CD4-positive, alpha-beta T cell treated with Interleukin-2 at 100 ng/mL for 4 hours (primary cell): ENCODE measurements at regions not wholly inside any gene's neighbourhood (a gene's known extent, or its start where the extent isn't known, plus 50 kb on each side); places are given as distances from the start of the nearest gene placed in this dataset.

ENCODE experiments used
- DNase-seq: peaks from one replicate; pipeline ENCODE4 v3.0.0-alpha.2; 2020; ENCODE audit warnings: low spot score

DNA sequence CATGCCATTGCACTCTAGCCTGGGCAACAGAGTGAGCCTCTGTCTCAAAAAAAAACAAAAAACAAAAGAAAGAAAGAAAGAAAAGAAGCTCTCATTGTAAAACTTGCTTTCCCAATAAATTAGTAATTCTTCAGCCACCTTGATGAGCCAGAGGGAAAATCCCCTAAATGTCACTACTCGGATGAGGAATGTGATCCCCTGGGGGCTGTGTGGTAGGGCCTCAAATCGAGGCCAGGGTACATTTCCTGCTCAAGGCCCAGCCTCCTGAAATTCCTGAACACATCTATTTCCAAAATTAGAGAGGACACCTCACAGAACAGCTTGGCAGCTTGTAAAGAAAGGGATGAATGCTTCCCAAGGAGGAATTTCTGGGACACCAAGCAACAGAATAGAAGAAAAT lies 147.1 kb upstream of the SESN3 start:
- no peak for DNase-seq

DNA sequence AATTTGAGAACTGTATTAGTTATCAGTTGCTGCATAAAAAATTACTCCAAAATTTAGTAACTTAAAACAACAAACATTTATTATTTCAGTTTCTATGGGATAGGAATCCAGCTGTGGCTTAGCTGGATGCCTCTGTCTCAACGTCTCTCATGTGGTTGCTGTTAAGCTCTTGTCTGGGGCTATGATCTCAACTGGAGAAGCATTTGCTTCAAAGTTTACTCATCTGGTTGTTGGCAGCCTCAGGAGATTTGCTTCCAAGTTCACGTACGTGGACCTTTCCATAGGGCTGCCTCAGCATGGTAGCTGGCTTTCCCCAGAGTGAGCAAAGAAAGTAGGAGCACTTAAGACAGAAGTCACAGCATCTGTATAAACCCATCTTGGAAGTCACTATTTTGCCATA lies 144.9 kb upstream of the SESN3 start:
- DNase-seq, result no peak

DNA sequence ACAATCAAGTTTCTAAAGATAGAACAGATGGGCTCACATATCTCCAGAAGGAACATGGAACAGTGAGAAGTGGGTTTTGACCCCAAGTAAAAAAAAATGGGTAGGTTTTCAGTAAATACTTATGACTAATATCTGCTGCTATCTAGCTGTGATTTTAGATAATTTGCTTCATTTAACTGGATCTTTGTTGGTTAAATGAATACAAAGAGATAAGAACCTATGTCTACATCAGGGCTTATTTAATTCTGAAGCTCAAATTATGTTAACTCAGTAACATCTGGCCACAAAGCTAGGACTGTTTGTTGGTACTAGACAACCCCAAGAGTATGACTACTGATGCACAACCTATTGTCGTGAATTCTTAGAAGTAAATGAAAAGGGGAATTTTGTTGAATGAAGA lies 144.4 kb upstream of the SESN3 start:
- no peak for DNase-seq

GRCh38 chr11:95374105-95374504 lies 143.1 kb upstream of the SESN3 start:
- no peak for DNase-seq

DNA sequence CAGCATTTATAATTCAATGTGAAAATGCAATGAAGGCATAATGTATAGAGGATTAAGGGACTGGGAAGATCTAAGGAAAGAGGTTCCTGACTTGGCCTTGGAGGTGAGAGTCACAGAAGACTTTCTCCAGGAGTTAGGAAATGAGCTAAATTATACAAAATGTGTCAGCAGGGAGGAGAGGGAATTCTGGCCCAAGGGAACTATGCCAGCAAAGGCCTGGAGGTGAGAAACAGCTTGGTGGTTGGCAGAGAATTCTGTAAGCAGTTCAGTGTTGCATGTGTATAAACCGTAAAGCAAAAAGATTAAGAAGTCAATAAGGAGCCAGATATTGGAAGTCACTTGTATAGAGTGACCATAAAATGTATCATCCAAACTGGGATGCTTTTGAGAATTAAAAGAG lies 142.2 kb upstream of the SESN3 start:
- no peak for DNase-seq

GRCh38 chr11:95372097-95372656 lies 141.2 kb upstream of the SESN3 start:
- no peak for DNase-seq

DNA sequence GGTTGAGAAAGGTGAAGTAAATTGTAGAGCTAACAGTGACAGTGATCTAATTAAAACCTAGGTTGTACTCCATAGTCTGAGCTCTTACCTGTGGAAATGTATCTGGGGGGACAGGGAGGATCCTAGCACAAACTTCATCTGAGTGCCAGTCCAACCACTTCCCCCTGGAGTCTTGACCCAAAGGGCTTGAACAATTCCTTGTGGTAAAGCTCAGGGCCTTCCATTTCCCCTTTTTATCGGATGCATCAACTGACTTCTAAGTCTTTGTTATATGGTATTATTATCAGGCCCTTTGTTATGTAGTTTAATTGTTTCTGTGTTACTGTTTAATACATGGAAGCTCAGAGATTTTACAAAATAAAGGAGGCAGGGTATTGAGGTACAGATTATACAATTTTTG lies 140.2 kb upstream of the SESN3 start:
- DNase-seq, result no peak

GRCh38 chr11:95367726-95368125 lies 136.7 kb upstream of the SESN3 start:
- no peak for DNase-seq

- DNase-seq, result no peak
Observed at GRCh38 chr11:95365348-95365747, 134.3 kb upstream of the SESN3 start.

DNA sequence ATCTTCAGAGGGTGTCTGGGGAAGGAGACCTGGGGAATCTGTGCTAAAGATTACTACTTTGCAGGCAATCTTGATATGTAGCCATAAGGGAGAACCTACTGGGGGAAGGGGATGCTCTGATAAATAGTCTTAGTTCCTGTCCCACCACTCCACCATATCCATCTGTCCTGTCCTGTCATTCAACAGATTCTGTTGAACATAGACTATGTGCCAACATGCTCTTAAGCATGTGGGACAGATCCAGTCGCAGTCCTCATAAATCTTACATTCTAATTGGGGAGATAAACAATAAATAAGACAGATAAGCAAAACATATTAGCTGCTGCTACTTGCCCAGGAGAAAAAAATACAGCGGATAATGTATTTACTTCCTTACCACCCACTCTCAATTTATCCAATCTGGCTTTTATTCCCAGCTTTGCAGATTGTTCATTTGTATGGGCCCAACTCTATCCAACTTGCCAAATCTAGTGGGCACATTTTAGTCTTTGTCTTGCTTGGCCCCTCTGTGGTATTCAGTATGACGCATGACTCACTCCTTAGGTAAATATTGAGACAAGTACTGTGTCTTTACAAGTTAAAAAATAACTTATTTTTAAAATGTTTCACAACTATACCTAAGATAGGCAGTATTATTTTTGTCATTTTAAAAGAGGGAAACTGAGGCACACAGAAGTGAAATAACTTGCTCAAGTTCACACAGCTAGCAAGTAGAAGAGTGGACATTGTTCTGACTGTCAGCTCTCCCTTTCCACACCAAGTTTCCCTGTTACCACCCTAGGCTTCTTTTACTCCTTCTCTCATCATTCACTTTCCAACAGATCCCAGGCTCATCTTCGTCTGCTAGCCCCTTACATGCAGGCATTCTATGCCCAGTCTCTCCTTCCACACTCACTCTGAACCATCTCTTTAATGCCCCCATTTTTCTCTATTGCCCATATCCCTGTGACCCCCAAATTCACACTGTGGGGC lies 133.6 kb upstream of the SESN3 start:
- DNase-seq, result no peak

DNA sequence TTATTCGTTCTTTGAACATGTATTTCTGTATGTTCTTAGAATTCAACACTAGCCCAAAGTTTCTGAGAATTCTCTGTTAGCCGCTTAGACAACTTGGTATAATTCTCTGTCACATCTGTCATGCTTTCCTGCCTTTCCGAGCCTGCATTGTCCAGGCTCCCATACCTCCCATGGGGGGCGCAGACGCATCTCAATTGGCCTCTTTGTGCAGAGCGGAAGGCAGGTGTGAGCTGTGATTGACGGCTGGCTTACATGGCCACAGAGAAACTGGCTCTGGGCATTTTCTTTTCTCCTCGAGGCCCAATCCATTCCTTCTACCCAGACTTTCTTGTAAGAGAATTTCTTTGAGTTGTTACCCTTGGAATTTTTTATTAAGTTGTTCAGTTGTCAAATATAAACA lies 132.7 kb upstream of the SESN3 start:
- DNase-seq, result no peak

- no peak for DNase-seq
Observed at GRCh38 chr11:95363164-95363563, 132.2 kb upstream of the SESN3 start.

DNA sequence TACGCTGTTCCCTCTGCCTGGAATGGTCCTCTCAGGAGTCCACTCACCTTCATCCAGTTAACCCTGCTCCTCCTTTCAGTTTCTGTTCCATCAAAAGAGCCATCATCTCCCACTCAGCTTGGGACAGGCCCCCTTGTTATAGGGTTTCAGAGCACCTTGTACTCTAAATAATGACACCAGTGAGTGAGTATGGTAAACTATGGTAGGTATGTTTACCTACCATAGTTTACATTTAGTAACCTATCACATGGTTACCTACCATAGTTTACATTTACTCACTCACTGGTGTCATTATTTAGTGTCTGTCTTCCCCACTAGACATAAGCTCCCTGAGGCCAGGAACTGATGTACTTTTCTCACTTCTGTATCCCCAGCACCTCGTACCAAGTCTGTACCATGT lies 130.2 kb upstream of the SESN3 start:
- no peak for DNase-seq

GRCh38 chr11:95360377-95361075 lies 129.5 kb upstream of the SESN3 start:
- DNase-seq, result no peak

DNA sequence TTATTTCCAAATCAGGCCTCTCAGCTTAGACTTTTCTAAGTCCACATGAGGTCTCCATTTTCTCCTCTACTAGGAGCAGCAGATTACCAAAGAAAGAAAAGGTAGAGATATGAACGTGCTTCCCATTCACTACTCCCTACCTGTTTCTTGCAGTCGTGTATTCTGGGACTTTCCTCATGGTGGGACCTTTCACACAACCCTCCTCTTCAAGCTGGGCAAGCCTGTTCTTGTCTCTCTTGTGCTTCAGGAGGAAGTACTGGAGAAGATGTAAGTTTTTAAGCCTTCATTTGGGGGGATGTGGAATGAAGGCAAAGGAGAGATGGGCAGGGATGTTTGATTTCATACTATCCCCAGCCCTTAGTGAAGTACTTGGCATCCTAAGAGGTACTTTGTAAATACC lies 128.8 kb upstream of the SESN3 start:
- no peak for DNase-seq

GRCh38 chr11:95359341-95359663 lies 128.3 kb upstream of the SESN3 start:
- no peak for DNase-seq

DNA sequence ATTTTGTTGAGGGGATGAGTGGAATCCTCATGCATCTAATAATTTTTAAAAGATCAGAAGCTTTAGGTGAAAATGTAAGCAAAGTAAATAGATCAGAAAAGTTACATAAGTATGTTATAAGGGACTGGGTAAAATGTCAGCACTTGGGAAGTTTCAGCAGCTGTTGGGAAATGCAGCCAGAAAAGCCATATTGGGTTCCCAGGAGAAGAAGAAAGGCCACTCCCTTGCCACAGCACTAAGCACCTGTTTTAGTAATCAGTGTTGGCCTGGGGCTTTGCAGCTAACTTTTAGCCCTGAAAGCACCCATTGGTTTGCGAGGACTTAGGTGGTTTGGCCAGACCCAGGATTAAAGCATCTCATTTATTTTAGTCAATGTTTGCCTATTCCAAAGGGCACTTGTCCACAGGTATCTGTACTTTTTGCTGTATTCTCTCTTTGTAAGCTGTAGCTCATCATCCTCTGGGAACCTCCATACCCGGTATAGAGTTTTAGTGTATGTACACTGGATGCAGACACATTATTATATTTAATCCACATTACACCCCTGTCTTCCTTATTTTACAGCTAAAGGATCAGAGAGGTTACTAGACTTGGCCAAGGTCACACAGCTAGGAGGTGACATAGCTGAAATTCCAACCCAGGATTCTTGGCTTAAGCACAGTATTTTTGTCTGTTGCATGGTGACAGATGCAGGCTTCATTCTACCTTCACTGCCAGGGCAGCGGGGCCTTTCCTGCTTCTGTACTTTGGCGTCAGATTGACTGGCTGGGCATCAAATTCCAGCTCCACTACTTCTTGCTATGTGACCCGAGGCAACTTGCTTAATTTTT lies 127.7 kb upstream of the SESN3 start:
- DNase-seq, result no peak

- no peak for DNase-seq
Observed at GRCh38 chr11:95354304-95354703, 123.3 kb upstream of the SESN3 start.

- no peak for DNase-seq
Observed at GRCh38 chr11:95353706-95354105, 122.7 kb upstream of the SESN3 start.

- DNase-seq, result no peak
Observed at GRCh38 chr11:95352733-95353346, 121.8 kb upstream of the SESN3 start.

DNA sequence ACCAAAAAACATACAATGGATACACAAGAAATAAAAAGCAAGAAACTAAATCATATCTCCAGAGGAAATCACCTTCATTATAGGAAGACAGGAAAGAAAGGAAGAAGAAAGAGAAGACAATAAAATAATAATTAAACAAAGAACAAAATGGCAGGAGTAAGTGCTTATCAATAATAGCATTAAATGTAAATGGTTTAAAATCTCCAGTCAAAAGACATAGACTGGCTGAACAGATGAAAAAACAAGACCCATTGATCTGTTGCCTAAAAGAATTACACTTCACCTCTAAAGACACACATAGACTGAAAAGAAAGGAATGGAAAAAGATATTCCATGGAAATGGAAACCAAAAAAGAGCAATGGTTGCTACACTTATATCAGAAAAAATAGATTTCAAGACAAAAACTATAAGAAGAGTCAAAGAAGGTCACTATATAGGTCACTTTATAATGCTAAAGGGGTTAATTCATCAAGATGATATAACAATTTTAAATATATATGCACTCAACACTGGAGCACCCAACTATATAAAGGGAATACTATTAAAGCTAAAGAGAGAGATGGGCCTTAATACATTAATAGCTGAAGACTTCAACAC lies 118.4 kb upstream of the SESN3 start:
- DNase-seq, result no peak

- no peak for DNase-seq
Observed at GRCh38 chr11:95346265-95346664, 115.3 kb upstream of the SESN3 start.
